SH-SY5Y (cell line): ENCODE measurements at regions not wholly inside any gene's neighbourhood (a gene's known extent, or its start where the extent isn't known, plus 50 kb on each side); places are given as distances from the start of the nearest gene placed in this dataset.

Experiments
- GATA2 ChIP-seq: IDR thresholded peaks from 2 replicates; pipeline ENCODE4 v1.6.1; 2011; ENCODE audit warnings: mild to moderate bottlenecking, low read depth, low read length
- GATA3 ChIP-seq: IDR thresholded peaks from 2 replicates; pipeline ENCODE4 v1.6.1; 2011; ENCODE audit warnings: low read depth, mild to moderate bottlenecking, low read length, moderate library complexity

- TF ChIP-seq GATA2, result no peak
- no peak for TF ChIP-seq GATA3
Measured at GRCh38 chr18:64334748-64335147, 185.9 kb upstream of the LINC00305 start.
